ENCODE measurements at regions not wholly inside any gene's neighbourhood (a gene's known extent, or its start where the extent isn't known, plus 50 kb on each side); places are given as distances from the start of the nearest gene placed in this dataset.

DNA sequence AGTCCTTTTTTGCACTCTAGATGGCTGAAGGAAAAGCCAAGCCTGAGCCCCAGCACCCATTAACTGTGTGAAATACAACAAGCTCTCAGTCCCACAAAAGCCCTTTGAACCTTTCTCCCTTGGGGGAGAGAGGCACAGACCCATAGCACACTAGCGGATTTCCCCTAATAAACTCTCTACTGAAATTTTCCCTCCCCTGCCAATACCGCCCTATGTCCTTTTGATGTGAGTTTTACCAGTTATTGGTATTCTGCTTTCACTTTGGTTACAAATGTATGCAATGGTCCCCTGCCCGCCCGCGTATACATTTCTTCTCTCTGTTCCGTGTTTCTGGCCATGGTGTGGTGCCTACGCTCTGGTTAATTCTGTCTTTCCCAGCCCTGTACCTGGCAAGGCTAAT is 54.0 kb upstream of the MYO16 start:
- no peak for DNase-seq
- H3K4me1 ChIP-seq, result no peaks in the 10 kb centered on the region
- no peak overlapping the region for H3K4me3 ChIP-seq
- H3K9me3 ChIP-seq, result no peaks in the 10 kb centered on the region
- no peak overlapping the region for H3K27ac ChIP-seq
- no peaks in the 10 kb centered on the region for H3K36me3 ChIP-seq (ENCODE audit: low read depth, missing control alignments)
- no peaks in the 10 kb centered on the region for H3K27me3 ChIP-seq
- WGBS, 2 donors, result 93 to 95% methylated on average over 7 of the region's 7 CpGs
- intact Hi-C loops (cut with DNase I; ENCODE audit: low total_unique reads), result no loop called here
- TF ChIP-seq POLR2A (IDR thresholded peaks at IDR 0.05), result no peak
- TF ChIP-seq, protein P1, sequence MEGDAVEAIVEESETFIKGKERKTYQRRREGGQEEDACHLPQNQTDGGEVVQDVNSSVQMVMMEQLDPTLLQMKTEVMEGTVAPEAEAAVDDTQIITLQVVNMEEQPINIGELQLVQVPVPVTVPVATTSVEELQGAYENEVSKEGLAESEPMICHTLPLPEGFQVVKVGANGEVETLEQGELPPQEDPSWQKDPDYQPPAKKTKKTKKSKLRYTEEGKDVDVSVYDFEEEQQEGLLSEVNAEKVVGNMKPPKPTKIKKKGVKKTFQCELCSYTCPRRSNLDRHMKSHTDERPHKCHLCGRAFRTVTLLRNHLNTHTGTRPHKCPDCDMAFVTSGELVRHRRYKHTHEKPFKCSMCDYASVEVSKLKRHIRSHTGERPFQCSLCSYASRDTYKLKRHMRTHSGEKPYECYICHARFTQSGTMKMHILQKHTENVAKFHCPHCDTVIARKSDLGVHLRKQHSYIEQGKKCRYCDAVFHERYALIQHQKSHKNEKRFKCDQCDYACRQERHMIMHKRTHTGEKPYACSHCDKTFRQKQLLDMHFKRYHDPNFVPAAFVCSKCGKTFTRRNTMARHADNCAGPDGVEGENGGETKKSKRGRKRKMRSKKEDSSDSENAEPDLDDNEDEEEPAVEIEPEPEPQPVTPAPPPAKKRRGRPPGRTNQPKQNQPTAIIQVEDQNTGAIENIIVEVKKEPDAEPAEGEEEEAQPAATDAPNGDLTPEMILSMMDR (IDR thresholded peaks at IDR 0.05), result no peak

Measured in testis (tissue), 2 donors.